ENCODE measurements at regions not wholly inside any gene's neighbourhood (a gene's known extent, or its start where the extent isn't known, plus 50 kb on each side); places are given as distances from the start of the nearest gene placed in this dataset.
A peak's percentile ranks its signal among the peaks of the same experiment; 100 is the strongest.

GRCh38 chr9:90421786-90422185 lies 220.8 kb downstream of the DIRAS2 start:
- Histone ChIP-seq H3K27ac (ENCODE audit: low read depth in 2 of 2, low read length in 1 of 2) (no peak overlapping the region), H3K36me3 (ENCODE audit: control insufficient read depth in 2 of 2, insufficient read depth in 2 of 2, low read length in 1 of 2) (no peaks in the 10 kb centered on the region), H3K4me1 (ENCODE audit: control insufficient read depth in 2 of 2, insufficient read depth in 2 of 2, low read length in 1 of 2) (no peaks in the 10 kb centered on the region), H3K9me3 (ENCODE audit: control insufficient read depth in 2 of 2, insufficient read depth in 1 of 2, low read depth in 1 of 2, low read length in 1 of 2) (peaks cover 0 to 2% of the 10 kb centered on the region in 2 donors), H3K27me3 (ENCODE audit: control insufficient read depth in 1 of 2, insufficient read depth in 2 of 2, low read length in 2 of 2) (no peaks in the 10 kb centered on the region), H3K4me3 (ENCODE audit: low read depth in 1 of 2, low read length in 2 of 2) (no peak overlapping the region)
- 78 to 85% methylated on average over 3 of the region's 3 CpGs for WGBS, 2 donors

- Histone ChIP-seq H3K27me3 (ENCODE audit: control insufficient read depth in 1 of 2, insufficient read depth in 2 of 2, low read length in 2 of 2) (no peaks in the 10 kb centered on the region), H3K4me1 (ENCODE audit: control insufficient read depth in 2 of 2, insufficient read depth in 2 of 2, low read length in 1 of 2) (no peaks in the 10 kb centered on the region), H3K4me3 (ENCODE audit: low read depth in 1 of 2, low read length in 2 of 2) (no peak overlapping the region), H3K27ac (ENCODE audit: low read depth in 2 of 2, low read length in 1 of 2) (no peak overlapping the region), H3K9me3 (ENCODE audit: control insufficient read depth in 2 of 2, insufficient read depth in 1 of 2, low read depth in 1 of 2, low read length in 1 of 2) (peaks cover 0 to 2% of the 10 kb centered on the region in 2 donors), H3K36me3 (ENCODE audit: control insufficient read depth in 2 of 2, insufficient read depth in 2 of 2, low read length in 1 of 2) (no peaks in the 10 kb centered on the region)
- WGBS, 2 donors, result 67 to 76% methylated on average over 10 of the region's 10 CpGs
These were observed 218.9 kb downstream of the DIRAS2 start for GRCh38 chr9:90423661-90424193.

- no peaks in the 10 kb centered on the region for H3K9me3 ChIP-seq (ENCODE audit: control insufficient read depth in 2 of 2, insufficient read depth in 1 of 2, low read depth in 1 of 2, low read length in 1 of 2)
- no peaks in the 10 kb centered on the region for H3K4me1 ChIP-seq (ENCODE audit: control insufficient read depth in 2 of 2, insufficient read depth in 2 of 2, low read length in 1 of 2)
- no peak overlapping the region for H3K4me3 ChIP-seq (ENCODE audit: low read depth in 1 of 2, low read length in 2 of 2)
- no peak overlapping the region for H3K27ac ChIP-seq (ENCODE audit: low read depth in 2 of 2, low read length in 1 of 2)
- no peaks in the 10 kb centered on the region for H3K27me3 ChIP-seq (ENCODE audit: control insufficient read depth in 1 of 2, insufficient read depth in 2 of 2, low read length in 2 of 2)
- 87 to 88% methylated on average over 10 of the region's 10 CpGs for WGBS, 2 donors
- H3K36me3 ChIP-seq (ENCODE audit: control insufficient read depth in 2 of 2, insufficient read depth in 2 of 2, low read length in 1 of 2), result no peaks in the 10 kb centered on the region
These were observed 214.1 kb downstream of the DIRAS2 start for GRCh38 chr9:90428517-90428916.

GRCh38 chr9:90432951-90433350 lies 209.7 kb downstream of the DIRAS2 start:
- Histone ChIP-seq H3K4me3 (ENCODE audit: low read depth in 1 of 2, low read length in 2 of 2) (no peak overlapping the region), H3K36me3 (ENCODE audit: control insufficient read depth in 2 of 2, insufficient read depth in 2 of 2, low read length in 1 of 2) (no peaks in the 10 kb centered on the region), H3K9me3 (ENCODE audit: control insufficient read depth in 2 of 2, insufficient read depth in 1 of 2, low read depth in 1 of 2, low read length in 1 of 2) (no peaks in the 10 kb centered on the region), H3K27me3 (ENCODE audit: control insufficient read depth in 1 of 2, insufficient read depth in 2 of 2, low read length in 2 of 2) (no peaks in the 10 kb centered on the region), H3K27ac (ENCODE audit: low read depth in 2 of 2, low read length in 1 of 2) (peak overlapping the region; percentile 45 to 73), H3K4me1 (ENCODE audit: control insufficient read depth in 2 of 2, insufficient read depth in 2 of 2, low read length in 1 of 2) (no peaks in the 10 kb centered on the region)
- 49 to 54% methylated on average over 8 of the region's 8 CpGs for WGBS, 2 donors

GRCh38 chr9:90433398-90433941 lies 209.2 kb downstream of the DIRAS2 start:
- Histone ChIP-seq H3K4me3 (ENCODE audit: low read depth in 1 of 2, low read length in 2 of 2) (peak overlapping the region in 1 of 2 donors; percentile 18), H3K9me3 (ENCODE audit: control insufficient read depth in 2 of 2, insufficient read depth in 1 of 2, low read depth in 1 of 2, low read length in 1 of 2) (no peaks in the 10 kb centered on the region), H3K4me1 (ENCODE audit: control insufficient read depth in 2 of 2, insufficient read depth in 2 of 2, low read length in 1 of 2) (no peaks in the 10 kb centered on the region), H3K27me3 (ENCODE audit: control insufficient read depth in 1 of 2, insufficient read depth in 2 of 2, low read length in 2 of 2) (no peaks in the 10 kb centered on the region), H3K27ac (ENCODE audit: low read depth in 2 of 2, low read length in 1 of 2) (peak overlapping the region; percentile 45 to 73), H3K36me3 (ENCODE audit: control insufficient read depth in 2 of 2, insufficient read depth in 2 of 2, low read length in 1 of 2) (no peaks in the 10 kb centered on the region)
- 16 to 17% methylated on average over 17 of the region's 17 CpGs for WGBS, 2 donors

- no peaks in the 10 kb centered on the region for H3K4me1 ChIP-seq (ENCODE audit: control insufficient read depth in 2 of 2, insufficient read depth in 2 of 2, low read length in 1 of 2)
- H3K27ac ChIP-seq (ENCODE audit: low read depth in 2 of 2, low read length in 1 of 2), result no peak overlapping the region
- no peaks in the 10 kb centered on the region for H3K27me3 ChIP-seq (ENCODE audit: control insufficient read depth in 1 of 2, insufficient read depth in 2 of 2, low read length in 2 of 2)
- H3K9me3 ChIP-seq (ENCODE audit: control insufficient read depth in 2 of 2, insufficient read depth in 1 of 2, low read depth in 1 of 2, low read length in 1 of 2), result no peaks in the 10 kb centered on the region
- WGBS, 2 donors, result 53 to 64% methylated on average over 4 of the region's 4 CpGs
- no peaks in the 10 kb centered on the region for H3K36me3 ChIP-seq (ENCODE audit: control insufficient read depth in 2 of 2, insufficient read depth in 2 of 2, low read length in 1 of 2)
- no peak overlapping the region for H3K4me3 ChIP-seq (ENCODE audit: low read depth in 1 of 2, low read length in 2 of 2)
These were observed 200.8 kb downstream of the DIRAS2 start for GRCh38 chr9:90441814-90442213.

GRCh38 chr9:90442723-90443122 lies 199.9 kb downstream of the DIRAS2 start:
- no peaks in the 10 kb centered on the region for H3K4me1 ChIP-seq (ENCODE audit: control insufficient read depth in 2 of 2, insufficient read depth in 2 of 2, low read length in 1 of 2)
- no peaks in the 10 kb centered on the region for H3K9me3 ChIP-seq (ENCODE audit: control insufficient read depth in 2 of 2, insufficient read depth in 1 of 2, low read depth in 1 of 2, low read length in 1 of 2)
- no peaks in the 10 kb centered on the region for H3K36me3 ChIP-seq (ENCODE audit: control insufficient read depth in 2 of 2, insufficient read depth in 2 of 2, low read length in 1 of 2)
- no peak overlapping the region for H3K4me3 ChIP-seq (ENCODE audit: low read depth in 1 of 2, low read length in 2 of 2)
- no peaks in the 10 kb centered on the region for H3K27me3 ChIP-seq (ENCODE audit: control insufficient read depth in 1 of 2, insufficient read depth in 2 of 2, low read length in 2 of 2)
- WGBS, 2 donors, result 47 to 52% methylated on average over 5 of the region's 5 CpGs
- no peak overlapping the region for H3K27ac ChIP-seq (ENCODE audit: low read depth in 2 of 2, low read length in 1 of 2)

GRCh38 chr9:90444609-90445204 lies 197.9 kb downstream of the DIRAS2 start:
- H3K36me3 ChIP-seq (ENCODE audit: control insufficient read depth in 2 of 2, insufficient read depth in 2 of 2, low read length in 1 of 2), result no peaks in the 10 kb centered on the region
- H3K9me3 ChIP-seq (ENCODE audit: control insufficient read depth in 2 of 2, insufficient read depth in 1 of 2, low read depth in 1 of 2, low read length in 1 of 2), result no peaks in the 10 kb centered on the region
- H3K4me3 ChIP-seq (ENCODE audit: low read depth in 1 of 2, low read length in 2 of 2), result no peak overlapping the region
- 75 to 81% methylated on average over 6 of the region's 6 CpGs for WGBS, 2 donors
- H3K27ac ChIP-seq (ENCODE audit: low read depth in 2 of 2, low read length in 1 of 2), result no peak overlapping the region
- H3K27me3 ChIP-seq (ENCODE audit: control insufficient read depth in 1 of 2, insufficient read depth in 2 of 2, low read length in 2 of 2), result no peaks in the 10 kb centered on the region
- H3K4me1 ChIP-seq (ENCODE audit: control insufficient read depth in 2 of 2, insufficient read depth in 2 of 2, low read length in 1 of 2), result no peaks in the 10 kb centered on the region

- Histone ChIP-seq H3K9me3 (ENCODE audit: control insufficient read depth in 2 of 2, insufficient read depth in 1 of 2, low read depth in 1 of 2, low read length in 1 of 2) (no peaks in the 10 kb centered on the region), H3K4me3 (ENCODE audit: low read depth in 1 of 2, low read length in 2 of 2) (no peak overlapping the region), H3K27me3 (ENCODE audit: control insufficient read depth in 1 of 2, insufficient read depth in 2 of 2, low read length in 2 of 2) (no peaks in the 10 kb centered on the region), H3K4me1 (ENCODE audit: control insufficient read depth in 2 of 2, insufficient read depth in 2 of 2, low read length in 1 of 2) (no peaks in the 10 kb centered on the region), H3K27ac (ENCODE audit: low read depth in 2 of 2, low read length in 1 of 2) (no peak overlapping the region), H3K36me3 (ENCODE audit: control insufficient read depth in 2 of 2, insufficient read depth in 2 of 2, low read length in 1 of 2) (no peaks in the 10 kb centered on the region)
- WGBS, 2 donors, result 77 to 81% methylated on average over 3 of the region's 3 CpGs
These were observed 197.2 kb downstream of the DIRAS2 start for GRCh38 chr9:90445391-90445790.
